Skin of body (tissue), 1 donor: ENCODE measurements at regions not wholly inside any gene's neighbourhood (a gene's known extent, or its start where the extent isn't known, plus 50 kb on each side); places are given as distances from the start of the nearest gene placed in this dataset.
A peak's percentile ranks its signal among the peaks of the same experiment; 100 is the strongest.
"Not testable (repeated sequence)": the region's sequence is repeated elsewhere in the genome, so short reads cannot be mapped to it uniquely, and the experiment has no call there.

Source experiments
- DNase-seq: peaks from one replicate; lab custom pipeline; 2025; lab: John Stamatoyannopoulos, UW

- no peak for DNase-seq
Measured at GRCh38 chr15:59834528-59834927, 145.4 kb upstream of the BNIP2 start.

GRCh38 chr15:59833366-59833765 lies 144.2 kb upstream of the BNIP2 start:
- DNase-seq: no peak

- no peak for DNase-seq
Measured at GRCh38 chr15:59830873-59831272, 141.8 kb upstream of the BNIP2 start.

GRCh38 chr15:59830098-59830497 lies 141.0 kb upstream of the BNIP2 start:
- DNase-seq: no peak

- no peak for DNase-seq
Measured at GRCh38 chr15:59828861-59829260, 139.7 kb upstream of the BNIP2 start.

GRCh38 chr15:59828263-59828662 lies 139.1 kb upstream of the BNIP2 start:
- no peak for DNase-seq

GRCh38 chr15:59825901-59826300 lies 136.8 kb upstream of the BNIP2 start:
- DNase-seq: no peak

GRCh38 chr15:59821286-59821685 lies 132.2 kb upstream of the BNIP2 start:
- peak; percentile 22 for DNase-seq

GRCh38 chr15:59819092-59819491 lies 130.0 kb upstream of the BNIP2 start:
- DNase-seq: peak; percentile 60

GRCh38 chr15:59818336-59818735 lies 129.2 kb upstream of the BNIP2 start:
- no peak for DNase-seq

- no peak for DNase-seq
Measured at GRCh38 chr15:59817834-59818233, 128.7 kb upstream of the BNIP2 start.

- DNase-seq: no peak
Measured at GRCh38 chr15:59817053-59817452, 127.9 kb upstream of the BNIP2 start.

- no peak for DNase-seq
Measured at GRCh38 chr15:59814409-59814808, 125.3 kb upstream of the BNIP2 start.

- DNase-seq: no peak
Measured at GRCh38 chr15:59812889-59813288, 123.8 kb upstream of the BNIP2 start.

GRCh38 chr15:59812250-59812870 lies 123.2 kb upstream of the BNIP2 start:
- no peak for DNase-seq

- not testable (repeated sequence) for DNase-seq
Measured at GRCh38 chr15:59803293-59803966, 114.3 kb upstream of the BNIP2 start.

- no peak for DNase-seq
Measured at GRCh38 chr15:59801649-59802048, 112.5 kb upstream of the BNIP2 start.

GRCh38 chr15:59798605-59798917 lies 109.4 kb upstream of the BNIP2 start:
- DNase-seq: no peak

GRCh38 chr15:59797756-59798604 lies 108.9 kb upstream of the BNIP2 start:
- no peak for DNase-seq

- DNase-seq: no peak
Measured at GRCh38 chr15:59794229-59794886, 105.2 kb upstream of the BNIP2 start.

- DNase-seq: no peak
Measured at GRCh38 chr15:59792359-59792758, 103.2 kb upstream of the BNIP2 start.

- DNase-seq: no peak
Measured at GRCh38 chr15:59791755-59792154, 102.6 kb upstream of the BNIP2 start.
